ENCODE measurements at regions not wholly inside any gene's neighbourhood (a gene's known extent, or its start where the extent isn't known, plus 50 kb on each side); places are given as distances from the start of the nearest gene placed in this dataset.
A peak's percentile ranks its signal among the peaks of the same experiment; 100 is the strongest.

GRCh38 chr12:67910360-67911274, 78.6 kb upstream of the IFNG-AS1 start:
- no peak overlapping the region for H3K14ac ChIP-seq (ENCODE audit: low read length in 2 of 2)
- DNase-seq = peak; percentile 67
- peak overlapping the region; percentile 59 for H4K8ac ChIP-seq (ENCODE audit: low read length)
- no peak overlapping the region for H2BK12ac ChIP-seq (ENCODE audit: low read length in 2 of 2)
- H3K23ac ChIP-seq (ENCODE audit: low read length in 2 of 2) = no peak overlapping the region
- peak overlapping the region; percentile 99 for H3K27ac ChIP-seq (ENCODE audit: low read length, poor library complexity, severe bottlenecking)
- WGBS = 71% methylated on average over 10 of the region's 14 CpGs
- no peak overlapping the region for H3K4me2 ChIP-seq (ENCODE audit: low read length, poor library complexity, severe bottlenecking)
- no peaks in the 10 kb centered on the region for H3K36me3 ChIP-seq (ENCODE audit: control insufficient read depth in 1 of 2, insufficient read depth in 2 of 2, low read depth in 1 of 2, low read length in 2 of 2)
- no peak overlapping the region for H3K18ac ChIP-seq (ENCODE audit: low read depth in 1 of 2, low read length in 2 of 2)
- no peak overlapping the region for H3K4ac ChIP-seq (ENCODE audit: low read depth in 1 of 2, low read length in 2 of 2)
- H2AK5ac ChIP-seq (ENCODE audit: low read length, severe bottlenecking) = peak overlapping the region; percentile 84
- H3K4me1 ChIP-seq (ENCODE audit: control insufficient read depth, insufficient read depth, low read depth, low read length) = peaks cover 2% of the 10 kb centered on the region
- no peak overlapping the region for H2BK120ac ChIP-seq (ENCODE audit: low read depth, low read length)
- peak overlapping the region; percentile 27 for H3K9ac ChIP-seq (ENCODE audit: low read length)
- H3K27me3 ChIP-seq (ENCODE audit: control insufficient read depth in 1 of 2, insufficient read depth in 1 of 2, low read length in 2 of 2) = no peaks in the 10 kb centered on the region
- no peak overlapping the region for H2BK15ac ChIP-seq (ENCODE audit: low read depth, poor library complexity, severe bottlenecking)
- no peak overlapping the region for H3K4me3 ChIP-seq (ENCODE audit: insufficient read depth in 1 of 2, low read depth in 1 of 2, low read length in 2 of 2)
- H3K9me3 ChIP-seq (ENCODE audit: control insufficient read depth, low read length) = no peaks in the 10 kb centered on the region
- no peaks in the 10 kb centered on the region for H3K79me1 ChIP-seq (replicated peaks; ENCODE audit: low read length, poor library complexity, severe bottlenecking)
- H2BK5ac ChIP-seq (ENCODE audit: low read depth, low read length, poor library complexity, severe bottlenecking) = no peak overlapping the region
- H2AFZ ChIP-seq (ENCODE audit: low read depth, low read length) = no peak overlapping the region
- no peak overlapping the region for H4K91ac ChIP-seq (ENCODE audit: low read length)

- H4K8ac ChIP-seq (ENCODE audit: low read length) = no peak overlapping the region
- no peak overlapping the region for H3K9ac ChIP-seq (ENCODE audit: low read length)
- H3K18ac ChIP-seq (ENCODE audit: low read depth in 1 of 2, low read length in 2 of 2) = no peak overlapping the region
- H3K9me3 ChIP-seq (ENCODE audit: control insufficient read depth, low read length) = no peaks in the 10 kb centered on the region
- H3K4me2 ChIP-seq (ENCODE audit: low read length, poor library complexity, severe bottlenecking) = no peak overlapping the region
- H2BK5ac ChIP-seq (ENCODE audit: low read depth, low read length, poor library complexity, severe bottlenecking) = no peak overlapping the region
- peaks cover 4% of the 10 kb centered on the region for H3K4me1 ChIP-seq (ENCODE audit: control insufficient read depth, insufficient read depth, low read depth, low read length)
- no peak overlapping the region for H2BK120ac ChIP-seq (ENCODE audit: low read depth, low read length)
- no peaks in the 10 kb centered on the region for H3K36me3 ChIP-seq (ENCODE audit: control insufficient read depth in 1 of 2, insufficient read depth in 2 of 2, low read depth in 1 of 2, low read length in 2 of 2)
- H3K27ac ChIP-seq (ENCODE audit: low read length, poor library complexity, severe bottlenecking) = peak overlapping the region; percentile 63
- no peaks in the 10 kb centered on the region for H3K27me3 ChIP-seq (ENCODE audit: control insufficient read depth in 1 of 2, insufficient read depth in 1 of 2, low read length in 2 of 2)
- H3K14ac ChIP-seq (ENCODE audit: low read length in 2 of 2) = no peak overlapping the region
- WGBS = over 99% methylated on average over 4 of the region's 5 CpGs
- H3K4me3 ChIP-seq (ENCODE audit: insufficient read depth in 1 of 2, low read depth in 1 of 2, low read length in 2 of 2) = no peak overlapping the region
- no peak overlapping the region for H3K4ac ChIP-seq (ENCODE audit: low read depth in 1 of 2, low read length in 2 of 2)
- no peak overlapping the region for H3K23ac ChIP-seq (ENCODE audit: low read length in 2 of 2)
- peak overlapping the region; percentile 84 for H2AK5ac ChIP-seq (ENCODE audit: low read length, severe bottlenecking)
- no peaks in the 10 kb centered on the region for H3K79me1 ChIP-seq (replicated peaks; ENCODE audit: low read length, poor library complexity, severe bottlenecking)
- no peak for DNase-seq
- H2BK12ac ChIP-seq (ENCODE audit: low read length in 2 of 2) = no peak overlapping the region
- H2BK15ac ChIP-seq (ENCODE audit: low read depth, poor library complexity, severe bottlenecking) = no peak overlapping the region
- H2AFZ ChIP-seq (ENCODE audit: low read depth, low read length) = no peak overlapping the region
- no peak overlapping the region for H4K91ac ChIP-seq (ENCODE audit: low read length)
Measured at GRCh38 chr12:67911275-67911600, 78.0 kb upstream of the IFNG-AS1 start.

- no peak overlapping the region for H2AFZ ChIP-seq (ENCODE audit: low read depth, low read length)
- no peak overlapping the region for H3K18ac ChIP-seq (ENCODE audit: low read depth in 1 of 2, low read length in 2 of 2)
- H3K4me3 ChIP-seq (ENCODE audit: insufficient read depth in 1 of 2, low read depth in 1 of 2, low read length in 2 of 2) = no peak overlapping the region
- no peak overlapping the region for H2BK5ac ChIP-seq (ENCODE audit: low read depth, low read length, poor library complexity, severe bottlenecking)
- no peak overlapping the region for H3K23ac ChIP-seq (ENCODE audit: low read length in 2 of 2)
- no peaks in the 10 kb centered on the region for H3K9me3 ChIP-seq (ENCODE audit: control insufficient read depth, low read length)
- no peak overlapping the region for H3K4me2 ChIP-seq (ENCODE audit: low read length, poor library complexity, severe bottlenecking)
- H4K8ac ChIP-seq (ENCODE audit: low read length) = no peak overlapping the region
- H2BK120ac ChIP-seq (ENCODE audit: low read depth, low read length) = no peak overlapping the region
- DNase-seq = no peak
- H3K4ac ChIP-seq (ENCODE audit: low read depth in 1 of 2, low read length in 2 of 2) = no peak overlapping the region
- peaks cover 5% of the 10 kb centered on the region for H3K4me1 ChIP-seq (ENCODE audit: control insufficient read depth, insufficient read depth, low read depth, low read length)
- H3K27ac ChIP-seq (ENCODE audit: low read length, poor library complexity, severe bottlenecking) = no peak overlapping the region
- H4K91ac ChIP-seq (ENCODE audit: low read length) = no peak overlapping the region
- no peak overlapping the region for H3K14ac ChIP-seq (ENCODE audit: low read length in 2 of 2)
- H2BK12ac ChIP-seq (ENCODE audit: low read length in 2 of 2) = no peak overlapping the region
- H3K9ac ChIP-seq (ENCODE audit: low read length) = no peak overlapping the region
- no peaks in the 10 kb centered on the region for H3K79me1 ChIP-seq (replicated peaks; ENCODE audit: low read length, poor library complexity, severe bottlenecking)
- H3K36me3 ChIP-seq (ENCODE audit: control insufficient read depth in 1 of 2, insufficient read depth in 2 of 2, low read depth in 1 of 2, low read length in 2 of 2) = no peaks in the 10 kb centered on the region
- H2AK5ac ChIP-seq (ENCODE audit: low read length, severe bottlenecking) = peak overlapping the region; percentile 93
- 100% methylated on average over 2 of the region's 3 CpGs for WGBS
- no peaks in the 10 kb centered on the region for H3K27me3 ChIP-seq (ENCODE audit: control insufficient read depth in 1 of 2, insufficient read depth in 1 of 2, low read length in 2 of 2)
- H2BK15ac ChIP-seq (ENCODE audit: low read depth, poor library complexity, severe bottlenecking) = no peak overlapping the region
Measured at GRCh38 chr12:67911789-67912188, 77.5 kb upstream of the IFNG-AS1 start.

GRCh38 chr12:67915335-67915851, 73.9 kb upstream of the IFNG-AS1 start:
- Histone ChIP-seq H2AK5ac (ENCODE audit: low read length, severe bottlenecking) (no peak overlapping the region), H2AFZ (ENCODE audit: low read depth, low read length) (no peak overlapping the region), H2BK120ac (ENCODE audit: low read depth, low read length) (no peak overlapping the region), H3K23ac (ENCODE audit: low read length in 2 of 2) (no peak overlapping the region), H3K4ac (ENCODE audit: low read depth in 1 of 2, low read length in 2 of 2) (no peak overlapping the region), H3K9ac (ENCODE audit: low read length) (no peak overlapping the region), H4K91ac (ENCODE audit: low read length) (no peak overlapping the region), H3K79me1 (replicated peaks; ENCODE audit: low read length, poor library complexity, severe bottlenecking) (no peaks in the 10 kb centered on the region), H3K9me3 (ENCODE audit: control insufficient read depth, low read length) (no peaks in the 10 kb centered on the region), H3K14ac (ENCODE audit: low read length in 2 of 2) (no peak overlapping the region), H3K4me3 (ENCODE audit: insufficient read depth in 1 of 2, low read depth in 1 of 2, low read length in 2 of 2) (no peak overlapping the region), H2BK15ac (ENCODE audit: low read depth, poor library complexity, severe bottlenecking) (no peak overlapping the region), H4K8ac (ENCODE audit: low read length) (no peak overlapping the region), H3K27ac (ENCODE audit: low read length, poor library complexity, severe bottlenecking) (no peak overlapping the region), H3K4me2 (ENCODE audit: low read length, poor library complexity, severe bottlenecking) (no peak overlapping the region), H3K36me3 (ENCODE audit: control insufficient read depth in 1 of 2, insufficient read depth in 2 of 2, low read depth in 1 of 2, low read length in 2 of 2) (no peaks in the 10 kb centered on the region), H2BK12ac (ENCODE audit: low read length in 2 of 2) (no peak overlapping the region), H3K4me1 (ENCODE audit: control insufficient read depth, insufficient read depth, low read depth, low read length) (peaks cover 9% of the 10 kb centered on the region), H3K27me3 (ENCODE audit: control insufficient read depth in 1 of 2, insufficient read depth in 1 of 2, low read length in 2 of 2) (no peaks in the 10 kb centered on the region), H2BK5ac (ENCODE audit: low read depth, low read length, poor library complexity, severe bottlenecking) (no peak overlapping the region), H3K18ac (ENCODE audit: low read depth in 1 of 2, low read length in 2 of 2) (no peak overlapping the region)
- WGBS = 95% methylated on average over 6 of the region's 6 CpGs
- DNase-seq = no peak

Measured in mesenchymal stem cell (in vitro differentiated cells and primary cell).